Adrenal gland (tissue), 9 donors: ENCODE measurements at regions not wholly inside any gene's neighbourhood (a gene's known extent, or its start where the extent isn't known, plus 50 kb on each side); places are given as distances from the start of the nearest gene placed in this dataset.

ENCODE experiments used
- DNase-seq, 7 donors: peaks; one replicate each; pipeline ENCODE4 v3.0.0-alpha.2; 2019 to 2020
- H3K27ac ChIP-seq, 5 donors: fragments of 200-600 bp; sonication (generic) in 4 of 5; 1 replicate in 3 of 5; 2 replicates in 2 of 5; pipeline versions ENCODE4 v1.5.1 to v1.8.0; 2016 to 2020; ENCODE audit warnings: mild to moderate bottlenecking in 1 of 5
- H3K27me3 ChIP-seq: fragments of 200-600 bp; 2 replicates; pipeline ENCODE4 v1.8.0; 2021
- H3K36me3 ChIP-seq, 2 donors: fragments of 200-600 bp; replicated peaks in 1 of 2; 1 replicate in 1 of 2; 2 replicates in 1 of 2; pipeline versions ENCODE4 v1.5.1 to v1.8.0; 2018 to 2022
- H3K4me1 ChIP-seq, 2 donors: fragments of 200-600 bp; replicated peaks in 1 of 2; 1 replicate in 1 of 2; 2 replicates in 1 of 2; pipeline versions ENCODE4 v1.5.1 to v1.8.0; 2018 to 2021
- H3K4me3 ChIP-seq, 4 donors: fragments of 200-600 bp; sonication (generic) in 3 of 4; one replicate each; pipeline ENCODE4 v1.5.1; 2016 to 2018
- H3K9me3 ChIP-seq, 3 donors: fragments of 200-600 bp; sonication (generic) in 1 of 3; replicated peaks in 1 of 3; 1 replicate in 2 of 3; 2 replicates in 1 of 3; pipeline versions ENCODE4 v1.5.1 to v1.8.0; 2016 to 2021
- POLR2A ChIP-seq, 2 donors: fragments of 450-650 bp; IDR thresholded peaks; one replicate each; pipeline ENCODE4 v1.6.1; 2017; ENCODE audit warnings: antibody characterized with exemption in 2 of 2, mild to moderate bottlenecking in 2 of 2, moderate library complexity in 1 of 2
- WGBS, 4 donors: extraction: QIAGEN DNeasy Blood & Tissue Kit in 2 of 4; methylation state at CpG; one replicate each; pipeline versions ENCODE4 v1.1.5 to v1.1.7; 2013 to 2017; 5-methylcytosine and 5-hydroxymethylcytosine counted together
- intact Hi-C, 2 donors: fragments of 100-400 bp; cut with DNase I; formaldehyde crosslinking; loops; one replicate each; pipeline versions ENCODE4 v1.14.1 to v1.15.0; 2022 to 2023
- TF ChIP-seq, protein P1 (sequence below), 6 experiments: fragments of 450-650 bp in 4 of 6; fragments of 200-600 bp in 2 of 6; sonication (generic) in 1 of 6; IDR thresholded peaks; 1 replicate in 5 of 6; 2 replicates in 1 of 6; pipeline versions ENCODE4 v1.5.1 to v1.8.0; 2016 to 2021; ENCODE audit warnings: antibody characterized with exemption in 6 of 6, mild to moderate bottlenecking in 2 of 6, moderate library complexity in 1 of 6
- donor health status: healthy with polysubstance abuse.
- donor health status: Bipolar disorder and iron deficiency.
- donor health status: DM: yes; HTN: yes; CAD: no.
- donor health status: DM: no; HTN: no; CAD: no.
- donor health status: DM: no; HTN: no; CAD: no.

DNA sequence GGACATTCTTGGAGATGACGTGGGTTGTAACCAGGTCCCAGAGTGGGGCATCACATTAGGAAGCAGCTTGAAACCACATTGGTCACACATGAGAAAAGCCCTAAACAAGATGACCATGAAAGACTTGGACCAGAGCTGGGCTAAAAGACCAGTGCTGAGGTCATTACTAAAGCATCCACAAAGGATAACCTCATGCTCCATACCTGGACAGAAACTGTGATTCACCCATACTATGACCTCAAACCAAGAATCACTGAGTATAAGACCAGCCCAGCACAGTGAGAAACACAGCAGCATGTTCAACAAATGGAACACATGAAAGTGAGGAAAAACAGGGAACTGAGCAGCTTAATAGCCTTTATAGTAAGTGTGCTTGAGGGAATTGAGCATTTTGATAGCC is 635.5 kb upstream of the NETO1 start:
- TF ChIP-seq, protein P1, sequence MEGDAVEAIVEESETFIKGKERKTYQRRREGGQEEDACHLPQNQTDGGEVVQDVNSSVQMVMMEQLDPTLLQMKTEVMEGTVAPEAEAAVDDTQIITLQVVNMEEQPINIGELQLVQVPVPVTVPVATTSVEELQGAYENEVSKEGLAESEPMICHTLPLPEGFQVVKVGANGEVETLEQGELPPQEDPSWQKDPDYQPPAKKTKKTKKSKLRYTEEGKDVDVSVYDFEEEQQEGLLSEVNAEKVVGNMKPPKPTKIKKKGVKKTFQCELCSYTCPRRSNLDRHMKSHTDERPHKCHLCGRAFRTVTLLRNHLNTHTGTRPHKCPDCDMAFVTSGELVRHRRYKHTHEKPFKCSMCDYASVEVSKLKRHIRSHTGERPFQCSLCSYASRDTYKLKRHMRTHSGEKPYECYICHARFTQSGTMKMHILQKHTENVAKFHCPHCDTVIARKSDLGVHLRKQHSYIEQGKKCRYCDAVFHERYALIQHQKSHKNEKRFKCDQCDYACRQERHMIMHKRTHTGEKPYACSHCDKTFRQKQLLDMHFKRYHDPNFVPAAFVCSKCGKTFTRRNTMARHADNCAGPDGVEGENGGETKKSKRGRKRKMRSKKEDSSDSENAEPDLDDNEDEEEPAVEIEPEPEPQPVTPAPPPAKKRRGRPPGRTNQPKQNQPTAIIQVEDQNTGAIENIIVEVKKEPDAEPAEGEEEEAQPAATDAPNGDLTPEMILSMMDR (IDR thresholded peaks at IDR 0.05): no peak
- no peak for TF ChIP-seq POLR2A (IDR thresholded peaks at IDR 0.05)
- Histone ChIP-seq H3K4me1 (no peaks in the 10 kb centered on the region), H3K27ac (no peak overlapping the region), H3K36me3 (no peaks in the 10 kb centered on the region), H3K4me3 (no peak overlapping the region), H3K27me3 (no peaks in the 10 kb centered on the region), H3K9me3 (no peaks in the 10 kb centered on the region)
- DNase-seq: no peak
- WGBS, 4 donors: 0% methylated on average over 1 of the region's 1 CpG
- intact Hi-C loops: no loop called here

DNA sequence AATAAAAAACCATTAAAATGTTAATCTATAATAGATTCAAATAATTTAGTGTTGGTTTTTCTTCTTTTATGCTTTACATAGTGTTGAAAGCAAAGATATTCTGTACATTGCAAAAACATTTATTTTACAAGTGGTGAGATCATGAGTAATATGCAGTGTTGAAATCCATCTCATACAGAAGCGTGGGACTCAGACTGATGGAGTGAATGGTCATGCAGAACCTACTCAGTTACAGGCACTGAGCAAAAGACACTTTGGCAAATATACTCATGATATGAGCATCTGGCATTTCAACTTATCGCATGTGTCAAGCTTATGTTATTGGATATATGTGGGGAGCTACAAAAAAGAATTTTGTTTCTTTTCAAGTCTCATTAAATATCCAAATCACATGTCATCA is 620.2 kb upstream of the NETO1 start:
- H3K27ac ChIP-seq: no peak overlapping the region
- WGBS, 4 donors: 77 to 81% (median 78%) methylated on average over 2 of the region's 2 CpGs
- no peak overlapping the region for H3K4me3 ChIP-seq
- intact Hi-C loops: no loop called here
- no peaks in the 10 kb centered on the region for H3K36me3 ChIP-seq
- no peaks in the 10 kb centered on the region for H3K4me1 ChIP-seq
- DNase-seq: no peak
- TF ChIP-seq, protein P1 (IDR thresholded peaks at IDR 0.05): no peak
- TF ChIP-seq POLR2A (IDR thresholded peaks at IDR 0.05): no peak
- H3K27me3 ChIP-seq: no peaks in the 10 kb centered on the region
- no peaks in the 10 kb centered on the region for H3K9me3 ChIP-seq

DNA sequence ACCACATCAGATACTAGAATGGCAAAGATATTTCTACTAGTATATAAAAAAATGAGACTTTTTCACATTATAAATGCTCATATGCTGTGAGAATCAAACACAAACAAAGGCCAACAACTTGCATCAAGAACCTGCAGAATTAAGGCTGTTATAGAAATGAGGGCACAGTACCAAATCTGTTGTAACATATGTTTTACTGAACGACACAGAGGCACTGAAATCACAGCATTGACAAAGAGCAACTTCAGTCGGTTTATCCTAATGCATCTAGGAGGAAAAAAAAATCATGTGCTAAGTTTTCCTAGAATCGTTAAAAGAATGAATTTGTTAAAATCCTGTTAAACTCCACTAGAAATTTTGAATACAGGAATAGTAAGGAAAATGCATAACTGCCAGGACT is 617.4 kb upstream of the NETO1 start:
- no peaks in the 10 kb centered on the region for H3K9me3 ChIP-seq
- intact Hi-C loops: no loop called here

DNA sequence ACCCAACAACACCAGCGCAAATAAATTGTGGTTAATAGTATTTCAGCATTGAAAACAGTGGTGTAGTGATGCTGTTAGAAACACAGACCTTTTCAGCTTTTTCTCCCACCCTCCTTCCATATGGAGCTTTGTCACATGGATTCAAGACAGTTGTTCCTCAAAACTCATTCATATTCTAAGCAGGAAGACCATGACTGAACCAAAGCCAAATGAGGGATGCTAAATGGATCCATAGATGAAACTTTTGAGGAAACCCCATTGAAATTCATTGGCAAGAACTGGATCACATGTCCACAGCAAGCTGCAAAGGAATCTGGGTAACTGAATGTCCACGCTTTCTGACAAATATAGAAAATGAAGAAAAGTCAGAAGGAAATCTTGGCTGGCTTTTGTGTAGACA is 615.1 kb upstream of the NETO1 start:
- TF ChIP-seq, protein P1 (IDR thresholded peaks at IDR 0.05): no peak
- no peak for TF ChIP-seq POLR2A (IDR thresholded peaks at IDR 0.05)
- Histone ChIP-seq H3K27ac (no peak overlapping the region), H3K9me3 (no peaks in the 10 kb centered on the region), H3K27me3 (no peaks in the 10 kb centered on the region), H3K36me3 (no peaks in the 10 kb centered on the region), H3K4me1 (no peaks in the 10 kb centered on the region), H3K4me3 (no peak overlapping the region)
- 84 to 96% (median 86%) methylated on average over 2 of the region's 2 CpGs for WGBS, 4 donors
- intact Hi-C loops: no loop called here
- DNase-seq: no peak

More for the DNA sequence above, 617.4 kb upstream of the NETO1 start:
- Histone ChIP-seq H3K4me3 (no peak overlapping the region), H3K27me3 (no peaks in the 10 kb centered on the region), H3K27ac (no peak overlapping the region), H3K4me1 (no peaks in the 10 kb centered on the region), H3K36me3 (no peaks in the 10 kb centered on the region)
- 49 to 62% (median 59%) methylated on average over 3 of the region's 3 CpGs for WGBS, 4 donors
- no peak for TF ChIP-seq POLR2A (IDR thresholded peaks at IDR 0.05)
- TF ChIP-seq, protein P1 (IDR thresholded peaks at IDR 0.05): no peak
- DNase-seq: no peak
